NT2/D1 (cell line): ENCODE measurements at regions not wholly inside any gene's neighbourhood (a gene's known extent, or its start where the extent isn't known, plus 50 kb on each side); places are given as distances from the start of the nearest gene placed in this dataset.
A peak's percentile ranks its signal among the peaks of the same experiment; 100 is the strongest.

Experiments
- DNase-seq: peaks from one replicate; pipeline ENCODE4 v3.0.0-alpha.2; 2011; ENCODE audit warnings: low read depth, low spot score
- H3K27me3 ChIP-seq: 2 replicates; pipeline ENCODE4 v1.6.0; 2011; ENCODE audit warnings: mild to moderate bottlenecking; ENCODE audit not compliant: insufficient read length, insufficient read depth
- H3K36me3 ChIP-seq: 2 replicates; pipeline ENCODE4 v1.6.1; 2011; ENCODE audit warnings: mild to moderate bottlenecking, low read length, mixed read lengths; ENCODE audit not compliant: insufficient read depth, insufficient read length
- H3K4me1 ChIP-seq: 2 replicates; pipeline ENCODE4 v1.5.1; 2011; ENCODE audit not compliant: insufficient read depth, insufficient read length
- H3K4me3 ChIP-seq: 2 replicates; pipeline ENCODE4 v1.5.1; 2011; ENCODE audit warnings: low read depth; ENCODE audit not compliant: insufficient read length
- H3K9ac ChIP-seq: 2 replicates; pipeline ENCODE4 v1.6.0; 2011; ENCODE audit warnings: low read depth; ENCODE audit not compliant: insufficient read length
- H3K9me3 ChIP-seq: 2 replicates; pipeline ENCODE4 v1.5.1; 2011; ENCODE audit warnings: mild to moderate bottlenecking, low read length; ENCODE audit not compliant: insufficient read depth
- SUZ12 ChIP-seq: IDR thresholded peaks from 2 replicates; pipeline ENCODE4 v1.6.1; 2011; ENCODE audit not compliant: insufficient read length, insufficient read depth; ENCODE audit errors: extremely low read depth
- YY1 ChIP-seq: IDR thresholded peaks from 2 replicates; pipeline ENCODE4 v1.6.1; 2011; ENCODE audit not compliant: insufficient read length, insufficient read depth
- ZNF274 ChIP-seq: IDR thresholded peaks from 2 replicates; pipeline ENCODE4 v1.6.1; 2011; ENCODE audit warnings: mild to moderate bottlenecking, low read depth, low read length

DNA sequence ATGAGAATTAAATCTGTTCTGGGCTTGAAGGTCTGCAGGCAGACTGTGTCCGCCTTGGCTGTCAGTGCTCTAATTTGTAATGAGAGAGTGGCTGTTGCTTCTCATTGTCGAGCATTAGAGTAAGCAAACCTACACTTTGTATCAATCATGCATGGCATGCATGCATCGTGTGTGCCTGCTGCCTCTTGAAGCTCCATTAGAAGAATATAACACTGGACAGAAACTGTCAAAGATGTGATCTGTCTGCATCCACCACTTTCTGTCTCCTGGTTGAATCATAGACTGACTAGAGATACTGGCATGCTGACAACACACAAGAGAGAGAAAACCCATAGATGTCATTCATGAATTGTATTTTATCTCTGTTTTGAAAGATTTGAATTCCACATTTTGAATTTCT lies 275.0 kb upstream of the NXPH2 start:
- DNase-seq, result no peak
- TF ChIP-seq SUZ12 (no peak), ZNF274 (no peak)
- Histone ChIP-seq H3K9me3 (no peaks in the 10 kb centered on the region), H3K36me3 (no peaks in the 10 kb centered on the region), H3K9ac (no peak overlapping the region), H3K4me3 (no peak overlapping the region), H3K27me3 (no peaks in the 10 kb centered on the region), H3K4me1 (no peaks in the 10 kb centered on the region)

DNA sequence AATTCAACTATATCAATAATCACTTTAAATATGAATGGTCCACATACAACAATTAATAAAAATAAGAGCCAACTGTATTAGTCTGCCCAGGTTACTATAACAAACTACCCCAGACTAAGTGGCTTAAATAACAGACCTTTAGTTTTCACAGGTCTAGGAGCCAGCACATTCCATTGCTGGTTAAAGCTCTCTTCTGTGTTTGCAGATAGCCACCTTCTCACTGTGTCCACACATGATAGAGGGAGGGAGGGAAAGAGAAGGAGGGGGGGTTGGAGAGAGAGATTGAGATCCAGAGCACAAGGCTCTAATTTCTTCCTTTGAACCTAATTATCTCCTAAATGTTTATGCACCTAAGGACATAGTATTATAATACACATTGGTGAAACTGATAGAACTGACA lies 267.8 kb upstream of the NXPH2 start:
- TF ChIP-seq SUZ12, result no peak
- Histone ChIP-seq H3K9me3 (0 out of 2 replicates have a peak, but pooled peaks cover 11% of the 10 kb centered on the region), H3K4me1 (no peaks in the 10 kb centered on the region), H3K27me3 (no peaks in the 10 kb centered on the region), H3K4me3 (no peak overlapping the region), H3K9ac (no peak overlapping the region), H3K36me3 (no peaks in the 10 kb centered on the region)
- DNase-seq, result no peak

DNA sequence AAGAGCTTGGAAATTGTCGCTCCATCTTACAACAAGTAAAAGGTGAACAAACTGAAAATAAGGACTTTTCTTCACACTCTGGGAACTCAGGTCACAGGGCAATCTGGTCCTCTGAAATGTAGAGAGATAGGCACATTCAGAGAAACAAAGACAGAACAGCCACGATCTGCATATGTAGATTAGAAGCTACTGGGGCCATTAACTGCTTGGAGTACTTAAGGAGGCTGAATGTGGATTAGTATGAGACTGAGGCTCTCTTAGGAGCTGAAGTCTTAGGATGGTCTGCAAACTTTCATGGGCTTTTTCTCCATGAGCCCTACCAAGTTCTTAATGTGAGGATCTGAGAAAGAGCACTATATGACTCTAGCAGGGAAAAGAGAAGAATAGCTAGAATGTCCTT lies 265.3 kb upstream of the NXPH2 start:
- peak; percentile 64 for DNase-seq
- Histone ChIP-seq H3K36me3 (no peaks in the 10 kb centered on the region), H3K9me3 (0 out of 2 replicates have a peak, but pooled peaks cover 11% of the 10 kb centered on the region), H3K9ac (no peak overlapping the region), H3K4me3 (no peak overlapping the region), H3K27me3 (no peaks in the 10 kb centered on the region), H3K4me1 (no peaks in the 10 kb centered on the region)
- TF ChIP-seq YY1 (no peak), ZNF274 (no peak), SUZ12 (no peak)

DNA sequence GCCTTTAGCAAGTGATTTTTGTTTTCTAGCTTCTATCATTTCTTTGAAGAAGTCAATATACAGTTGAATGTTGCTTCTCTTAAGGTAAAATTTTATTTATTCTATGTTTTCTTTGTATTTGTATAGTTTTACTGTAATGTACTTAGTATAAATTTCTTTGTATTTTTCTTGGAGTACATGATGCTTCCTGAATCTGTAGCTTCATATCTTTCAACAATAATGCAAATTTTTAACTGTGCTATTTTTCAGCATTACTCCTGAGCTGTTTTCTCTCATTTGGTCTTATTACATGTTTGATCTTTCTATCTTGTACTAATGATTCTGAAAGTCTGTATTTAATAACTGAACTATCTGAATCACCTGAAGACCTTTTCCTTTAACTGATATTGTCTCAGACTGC lies 253.9 kb upstream of the NXPH2 start:
- DNase-seq, result no peak
- H3K9me3 ChIP-seq, result no peaks in the 10 kb centered on the region
- H3K4me1 ChIP-seq, result no peaks in the 10 kb centered on the region
- H3K9ac ChIP-seq, result no peak overlapping the region
- no peaks in the 10 kb centered on the region for H3K36me3 ChIP-seq
- H3K27me3 ChIP-seq, result no peaks in the 10 kb centered on the region
- TF ChIP-seq SUZ12 (no peak), ZNF274 (no peak), YY1 (no peak)
- H3K4me3 ChIP-seq, result no peak overlapping the region

DNA sequence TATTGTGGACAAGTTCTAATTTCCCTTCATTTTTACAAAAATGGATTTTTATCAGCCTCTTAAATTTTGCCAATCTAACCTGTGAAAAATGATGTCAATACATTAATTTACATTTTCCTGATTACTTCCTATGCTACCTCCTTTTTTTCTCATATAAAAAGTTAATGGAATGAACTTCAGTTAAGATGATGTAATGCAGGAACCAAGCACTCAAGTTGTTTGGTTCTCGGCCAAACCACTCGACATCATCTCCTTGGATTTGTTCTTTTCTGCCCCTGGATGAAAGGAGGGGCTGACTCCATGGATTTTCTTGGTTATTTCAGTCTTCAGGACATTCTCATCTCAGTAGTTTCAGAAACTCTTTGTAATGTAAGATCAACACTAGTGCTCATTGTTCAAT lies 253.1 kb upstream of the NXPH2 start:
- TF ChIP-seq SUZ12 (no peak), YY1 (no peak), ZNF274 (no peak)
- Histone ChIP-seq H3K27me3 (no peaks in the 10 kb centered on the region), H3K9ac (no peak overlapping the region), H3K36me3 (no peaks in the 10 kb centered on the region), H3K9me3 (no peaks in the 10 kb centered on the region), H3K4me1 (no peaks in the 10 kb centered on the region), H3K4me3 (no peak overlapping the region)
- no peak for DNase-seq

DNA sequence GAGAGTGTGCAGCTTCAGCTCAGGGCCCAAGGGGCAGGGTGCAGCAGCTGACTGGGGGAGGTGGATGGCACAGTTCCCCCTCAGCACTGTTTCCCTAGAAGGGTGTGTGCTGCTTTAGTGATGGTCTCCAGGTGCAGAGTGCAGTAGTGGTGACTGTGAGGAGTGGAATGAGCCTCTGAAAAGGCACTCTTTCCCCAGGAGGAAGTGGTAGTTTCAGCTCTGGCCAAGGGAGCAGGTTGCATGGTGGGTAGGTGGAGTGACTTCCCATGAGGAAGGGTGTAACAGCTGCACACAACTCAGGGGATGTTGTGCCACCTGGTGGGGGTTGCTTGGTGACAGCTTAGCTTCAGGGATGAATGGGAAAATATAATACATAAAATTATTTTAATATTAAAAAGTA lies 251.5 kb upstream of the NXPH2 start:
- no peaks in the 10 kb centered on the region for H3K4me1 ChIP-seq
- TF ChIP-seq ZNF274, result no peak
- no peak for TF ChIP-seq SUZ12
- TF ChIP-seq YY1, result no peak
- no peak for DNase-seq

DNA sequence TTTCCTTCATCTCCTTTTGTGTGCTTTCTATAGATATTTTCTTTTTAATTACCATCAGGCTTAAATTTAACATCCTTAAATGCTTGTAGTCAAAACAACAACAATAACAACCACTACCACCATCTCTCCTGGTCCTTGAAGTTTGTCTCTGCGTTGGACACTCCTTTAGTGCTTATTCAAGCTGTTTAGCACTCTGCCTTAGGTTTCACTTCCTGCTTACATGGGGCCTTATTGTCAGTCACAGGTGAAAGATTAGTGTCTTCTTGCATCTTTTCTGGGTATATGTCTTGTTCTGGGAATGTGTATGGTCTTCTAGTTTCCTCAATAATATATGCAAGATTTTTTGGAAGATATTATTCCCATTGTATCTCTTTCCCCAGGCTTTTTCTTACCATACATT lies 240.1 kb upstream of the NXPH2 start:
- no peaks in the 10 kb centered on the region for H3K36me3 ChIP-seq
- peaks cover 11% of the 10 kb centered on the region; the same call in 1 of the 2 replicates for H3K9me3 ChIP-seq
- no peak overlapping the region for H3K9ac ChIP-seq
- no peaks in the 10 kb centered on the region for H3K27me3 ChIP-seq
- no peaks in the 10 kb centered on the region for H3K4me1 ChIP-seq
- no peak for DNase-seq
- TF ChIP-seq YY1, result no peak
- no peak for TF ChIP-seq ZNF274
- no peak for TF ChIP-seq SUZ12
- no peak overlapping the region for H3K4me3 ChIP-seq

More for the DNA sequence above, 251.5 kb upstream of the NXPH2 start:
- no peaks in the 10 kb centered on the region for H3K36me3 ChIP-seq
- H3K9ac ChIP-seq, result no peak overlapping the region
- H3K4me3 ChIP-seq, result no peak overlapping the region
- H3K27me3 ChIP-seq, result no peaks in the 10 kb centered on the region
- no peaks in the 10 kb centered on the region for H3K9me3 ChIP-seq

DNA sequence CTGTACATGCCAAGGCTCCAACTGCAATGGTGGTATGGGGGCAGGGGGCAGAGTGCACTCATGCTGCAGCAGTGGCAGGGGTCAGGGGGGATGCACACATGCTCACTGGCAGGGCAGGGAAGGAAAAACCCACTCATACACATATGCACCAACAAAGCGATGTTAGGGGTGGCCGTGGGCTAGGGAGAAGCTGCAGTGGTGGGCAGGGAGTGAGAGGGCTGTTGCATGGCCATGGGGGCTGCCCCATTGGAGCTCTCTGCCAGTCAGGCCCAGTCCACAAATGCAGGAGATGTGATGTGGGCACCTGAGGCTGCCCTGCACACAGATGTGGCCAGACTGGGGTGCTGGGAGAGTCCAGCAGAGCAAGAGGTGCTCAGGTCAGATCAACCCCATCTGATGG lies 238.1 kb upstream of the NXPH2 start:
- H3K27me3 ChIP-seq, result no peaks in the 10 kb centered on the region
- TF ChIP-seq YY1 (no peak), SUZ12 (no peak), ZNF274 (no peak)
- no peaks in the 10 kb centered on the region for H3K4me1 ChIP-seq
- no peak overlapping the region for H3K4me3 ChIP-seq
- H3K9me3 ChIP-seq, result peaks cover 11% of the 10 kb centered on the region; the same call in 1 of the 2 replicates
- no peaks in the 10 kb centered on the region for H3K36me3 ChIP-seq
- H3K9ac ChIP-seq, result no peak overlapping the region
- DNase-seq, result no peak
